ENCODE measurements at regions not wholly inside any gene's neighbourhood (a gene's known extent, or its start where the extent isn't known, plus 50 kb on each side); places are given as distances from the start of the nearest gene placed in this dataset.

DNA sequence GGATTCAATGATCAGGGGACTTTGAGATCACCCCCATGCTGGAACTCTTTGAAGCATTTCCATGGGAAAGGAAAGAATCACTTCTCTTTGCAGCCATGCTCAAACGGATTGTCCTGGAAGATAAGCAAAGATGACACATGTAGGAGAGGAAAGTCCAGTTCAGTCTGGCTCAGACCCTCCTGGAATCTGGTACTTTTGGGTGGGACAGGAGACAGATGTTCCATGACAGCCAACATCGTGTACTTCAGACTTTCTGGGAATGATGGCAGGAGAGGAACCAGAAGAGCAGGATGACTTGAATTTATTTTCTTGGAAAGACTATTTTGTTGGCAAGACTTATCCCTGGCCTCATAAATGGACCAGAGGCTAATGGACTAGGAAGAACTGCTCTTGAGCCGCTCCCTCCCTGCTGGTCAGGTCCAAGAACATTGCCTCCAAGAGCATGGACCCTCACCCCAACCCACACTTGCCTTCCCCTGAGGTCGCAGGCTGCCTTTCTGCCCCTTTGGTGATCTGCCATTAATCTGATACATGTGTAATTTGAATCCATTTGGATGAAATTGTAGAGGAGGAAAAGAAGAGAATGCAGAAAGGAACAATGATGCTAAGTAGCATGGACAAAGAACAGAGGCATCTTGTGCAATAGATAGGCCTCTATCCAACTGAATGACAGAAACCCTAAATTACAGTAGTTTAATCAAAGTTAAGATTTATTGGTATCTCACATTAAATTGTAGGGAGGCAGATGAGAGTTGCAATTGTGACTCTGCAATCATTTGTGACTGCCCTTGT, 201.0 kb downstream of the SNX19 start:
- H3K9me3 Mint-ChIP-seq: no peaks in the 10 kb centered on the region
- H3K36me3 Mint-ChIP-seq (ENCODE audit: low read depth): no peaks in the 10 kb centered on the region
- no peaks in the 10 kb centered on the region for H3K4me1 Mint-ChIP-seq (ENCODE audit: low read depth)
- H3K27ac Mint-ChIP-seq: no peak overlapping the region
- H3K27me3 Mint-ChIP-seq (ENCODE audit: insufficient read depth): peaks cover 9% of the 10 kb centered on the region
- no peak overlapping the region for H3K4me3 Mint-ChIP-seq
- intact Hi-C loops (cut with micrococcal nuclease): no loop called here
- no peak for DNase-seq (ENCODE audit: low spot score)

DNA sequence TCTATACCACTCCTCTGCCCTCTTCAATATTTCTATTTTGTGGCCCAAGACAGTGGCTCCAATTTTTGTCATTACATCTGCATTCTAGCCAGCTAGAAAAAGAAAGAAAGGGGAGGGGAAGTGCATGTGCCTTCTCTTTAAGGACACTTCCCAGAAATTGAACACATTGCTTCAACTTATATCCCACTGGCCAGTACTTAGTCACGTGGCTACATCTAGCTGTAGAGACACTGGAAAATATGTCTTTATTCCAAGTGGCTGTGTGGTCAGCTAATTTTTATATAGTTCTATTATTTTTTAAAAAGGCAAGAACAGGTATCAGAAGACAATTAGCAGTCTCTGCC, 200.4 kb downstream of the SNX19 start:
- Mint-ChIP-seq H3K36me3 (ENCODE audit: low read depth) (no peaks in the 10 kb centered on the region), H3K27me3 (ENCODE audit: insufficient read depth) (peaks cover 9% of the 10 kb centered on the region), H3K9me3 (no peaks in the 10 kb centered on the region), H3K4me3 (no peak overlapping the region), H3K27ac (no peak overlapping the region), H3K4me1 (ENCODE audit: low read depth) (no peaks in the 10 kb centered on the region)
- intact Hi-C loops (cut with micrococcal nuclease): no loop called here
- DNase-seq (ENCODE audit: low spot score): no peak

DNA sequence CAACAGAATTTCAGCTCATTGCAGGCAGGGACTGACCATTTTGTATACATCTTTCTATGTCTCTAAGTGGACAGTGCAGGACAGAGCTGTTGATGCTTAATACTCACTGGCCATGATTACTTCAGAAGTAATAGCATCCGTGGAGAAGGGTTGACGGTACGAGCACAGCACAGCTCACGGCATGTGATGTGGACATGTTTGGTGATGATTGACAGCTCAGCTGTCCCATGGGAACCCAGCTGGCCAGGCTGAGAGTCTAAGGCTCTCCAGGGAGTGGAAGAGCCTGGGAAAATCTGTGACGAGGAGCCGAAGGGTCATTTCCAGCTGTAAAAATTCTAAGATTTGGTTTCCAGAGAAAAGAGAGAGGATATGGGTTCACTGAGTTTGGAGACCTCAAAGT, 198.2 kb downstream of the SNX19 start:
- no peaks in the 10 kb centered on the region for H3K9me3 Mint-ChIP-seq
- H3K27ac Mint-ChIP-seq: no peak overlapping the region
- no peaks in the 10 kb centered on the region for H3K4me1 Mint-ChIP-seq (ENCODE audit: low read depth)
- no peak for DNase-seq (ENCODE audit: low spot score)
- intact Hi-C loops (cut with micrococcal nuclease): no loop called here
- no peaks in the 10 kb centered on the region for H3K36me3 Mint-ChIP-seq (ENCODE audit: low read depth)
- no peak overlapping the region for H3K4me3 Mint-ChIP-seq
- peaks cover 9% of the 10 kb centered on the region for H3K27me3 Mint-ChIP-seq (ENCODE audit: insufficient read depth)

DNA sequence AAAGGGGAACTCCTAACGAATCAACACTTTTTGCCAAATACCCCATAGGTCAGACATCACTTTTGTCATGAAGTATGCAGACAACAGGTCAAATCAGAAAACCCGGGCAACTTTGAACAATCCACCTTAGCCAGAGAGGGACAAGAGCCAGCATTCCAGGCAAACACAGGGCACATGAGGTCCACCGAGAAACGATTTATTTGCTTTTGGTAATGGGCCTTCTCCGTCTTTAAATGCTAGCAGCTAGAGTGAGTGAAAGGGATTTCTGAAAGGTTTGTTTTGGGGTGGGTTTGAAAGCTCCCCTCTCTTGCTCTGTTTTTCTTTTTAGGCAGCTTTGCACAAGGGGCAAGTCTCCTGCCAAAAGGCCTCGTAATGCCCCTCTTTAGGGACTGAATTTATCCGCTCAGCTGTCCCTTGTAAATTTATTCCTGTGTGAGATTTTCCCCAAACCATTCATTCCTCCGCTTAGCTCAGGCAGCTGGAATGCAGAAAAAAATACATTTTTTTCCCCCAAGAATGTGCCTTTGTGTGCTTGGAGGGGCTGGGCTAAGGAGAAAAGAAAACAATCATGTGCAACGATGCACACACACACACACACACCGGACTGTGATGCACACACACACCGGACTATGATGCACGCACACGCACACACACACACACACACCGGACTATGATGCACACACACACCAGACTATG, 196.9 kb downstream of the SNX19 start:
- Mint-ChIP-seq H3K27ac (no peak overlapping the region), H3K4me3 (no peak overlapping the region), H3K9me3 (no peaks in the 10 kb centered on the region), H3K36me3 (ENCODE audit: low read depth) (no peaks in the 10 kb centered on the region), H3K27me3 (ENCODE audit: insufficient read depth) (peaks cover 5% of the 10 kb centered on the region), H3K4me1 (ENCODE audit: low read depth) (no peaks in the 10 kb centered on the region)
- intact Hi-C loops (cut with micrococcal nuclease): no loop called here
- DNase-seq (ENCODE audit: low spot score): no peak

DNA sequence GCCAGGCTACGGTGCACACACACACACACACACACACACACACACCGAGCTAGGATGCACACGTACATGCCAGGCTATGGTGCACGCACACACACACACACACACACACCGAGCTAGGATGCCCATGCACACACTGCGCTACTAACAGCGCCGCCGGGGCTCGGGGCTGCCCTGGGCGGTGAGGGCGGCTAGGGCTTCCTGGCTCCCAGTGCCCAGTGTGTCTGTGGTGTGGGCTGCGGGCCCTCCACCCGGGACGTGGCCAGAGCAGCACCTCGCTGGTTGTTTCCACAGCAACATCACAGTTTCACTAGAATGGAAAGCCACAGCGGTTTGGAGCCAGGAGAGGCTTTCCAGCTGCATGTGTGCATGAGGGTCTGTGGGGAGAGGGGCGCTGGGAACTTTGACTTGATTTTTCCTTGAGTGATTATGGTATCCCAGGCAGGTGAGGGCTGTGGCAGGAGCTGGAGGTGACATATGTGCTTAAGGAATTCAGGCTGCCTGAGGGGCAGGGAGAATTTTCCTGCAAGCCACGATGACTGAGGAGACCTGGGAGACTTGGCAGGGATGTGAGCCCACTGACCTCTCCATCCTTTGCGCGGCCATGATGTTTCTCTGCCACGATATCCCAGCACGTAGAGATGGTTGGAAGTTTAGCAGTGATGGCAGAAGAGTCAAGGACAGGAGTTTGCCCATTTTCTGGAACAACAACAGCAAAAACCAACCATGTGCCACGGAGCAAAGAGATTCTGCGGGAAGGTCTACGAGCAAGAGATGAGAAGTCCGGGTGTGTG, 195.9 kb downstream of the SNX19 start:
- Mint-ChIP-seq H3K27ac (no peak overlapping the region), H3K9me3 (no peaks in the 10 kb centered on the region), H3K4me1 (ENCODE audit: low read depth) (no peaks in the 10 kb centered on the region), H3K27me3 (ENCODE audit: insufficient read depth) (peaks cover 2% of the 10 kb centered on the region), H3K36me3 (ENCODE audit: low read depth) (no peaks in the 10 kb centered on the region), H3K4me3 (no peak overlapping the region)
- no peak for DNase-seq (ENCODE audit: low spot score)
- intact Hi-C loops (cut with micrococcal nuclease): no loop called here

DNA sequence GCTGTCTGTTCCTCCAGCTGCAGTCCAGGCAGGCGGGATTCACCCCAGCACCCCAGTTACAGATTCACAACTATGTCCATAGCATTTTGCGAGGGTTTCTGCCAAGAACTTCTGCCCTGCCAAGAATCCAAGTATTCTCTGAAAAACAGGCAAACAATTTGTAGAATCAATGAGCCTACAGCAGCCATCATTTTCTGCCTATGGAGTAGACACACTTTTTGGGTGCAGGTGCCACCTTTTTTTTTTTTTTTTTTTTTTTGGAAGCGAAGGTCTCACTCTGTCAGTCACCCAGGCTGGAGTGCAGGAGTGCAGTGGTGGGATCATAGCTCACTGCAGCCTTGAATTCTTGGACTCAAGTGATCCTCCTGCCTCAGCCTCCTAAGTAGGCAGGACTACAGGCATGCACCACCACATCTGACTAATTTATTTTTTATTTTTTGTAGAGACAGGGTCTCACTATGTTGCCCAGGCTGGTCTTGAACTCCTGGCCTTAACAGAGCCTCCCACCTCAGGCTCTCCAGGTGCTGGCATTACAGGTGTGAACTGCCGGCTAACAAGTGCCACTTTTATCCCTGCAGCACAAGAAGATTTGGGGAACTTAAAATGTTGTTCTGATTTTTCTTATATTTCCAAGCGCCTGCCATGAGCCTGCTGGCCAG, 195.1 kb downstream of the SNX19 start:
- no peak for DNase-seq (ENCODE audit: low spot score)
- H3K27me3 Mint-ChIP-seq (ENCODE audit: insufficient read depth): peaks cover 2% of the 10 kb centered on the region
- no peak overlapping the region for H3K4me3 Mint-ChIP-seq

DNA sequence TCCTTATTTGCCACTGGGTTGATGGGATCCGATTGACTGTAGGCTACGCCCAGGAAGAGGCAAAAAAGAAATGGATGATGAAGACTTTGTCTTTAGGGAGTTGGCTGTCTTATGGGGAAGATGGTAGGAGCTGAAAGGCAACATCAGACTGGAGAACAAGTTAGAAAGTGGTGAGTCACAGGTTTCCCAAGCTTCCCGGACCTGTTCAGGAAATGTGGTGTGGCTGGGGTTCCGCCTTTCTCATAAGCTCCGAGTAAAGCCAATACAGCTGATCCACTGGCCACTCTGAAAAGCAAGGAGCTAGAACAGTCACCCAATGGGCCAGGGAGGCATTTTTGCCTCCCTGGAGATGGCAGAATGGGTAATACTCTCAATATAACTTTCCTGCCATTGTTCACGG, 194.5 kb downstream of the SNX19 start:
- Mint-ChIP-seq H3K4me3 (no peak overlapping the region), H3K4me1 (ENCODE audit: low read depth) (no peaks in the 10 kb centered on the region), H3K9me3 (no peaks in the 10 kb centered on the region), H3K27ac (no peak overlapping the region), H3K27me3 (ENCODE audit: insufficient read depth) (peaks cover 2% of the 10 kb centered on the region), H3K36me3 (ENCODE audit: low read depth) (no peaks in the 10 kb centered on the region)
- DNase-seq (ENCODE audit: low spot score): no peak
- intact Hi-C loops (cut with micrococcal nuclease): no loop called here

More for the DNA sequence above, 195.1 kb downstream of the SNX19 start:
- intact Hi-C loops (cut with micrococcal nuclease): no loop called here
- Mint-ChIP-seq H3K4me1 (ENCODE audit: low read depth) (no peaks in the 10 kb centered on the region), H3K27ac (no peak overlapping the region), H3K36me3 (ENCODE audit: low read depth) (no peaks in the 10 kb centered on the region), H3K9me3 (no peaks in the 10 kb centered on the region)

DNA sequence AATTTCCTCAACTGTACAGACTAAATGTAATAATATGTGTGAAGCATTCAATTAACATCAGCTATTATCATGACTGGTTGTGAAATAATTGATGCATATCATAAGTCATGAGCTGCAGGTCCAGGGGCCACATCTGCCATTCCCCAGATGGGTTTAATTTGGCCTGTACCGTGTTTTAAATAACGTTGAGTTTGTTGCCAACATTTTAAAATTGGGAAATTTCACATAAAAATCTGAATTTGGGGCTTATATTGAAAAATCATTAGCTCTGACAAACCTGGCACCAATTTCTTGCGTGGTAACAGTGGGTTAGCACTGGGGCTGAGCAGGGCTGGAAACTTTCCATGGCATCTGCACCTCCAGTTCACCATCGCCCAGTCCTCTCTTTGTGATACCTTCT, 193.9 kb downstream of the SNX19 start:
- Mint-ChIP-seq H3K27me3 (ENCODE audit: insufficient read depth) (peaks cover 2% of the 10 kb centered on the region), H3K4me3 (no peak overlapping the region), H3K36me3 (ENCODE audit: low read depth) (no peaks in the 10 kb centered on the region), H3K27ac (no peak overlapping the region), H3K9me3 (no peaks in the 10 kb centered on the region), H3K4me1 (ENCODE audit: low read depth) (no peaks in the 10 kb centered on the region)
- no peak for DNase-seq (ENCODE audit: low spot score)
- intact Hi-C loops (cut with micrococcal nuclease): no loop called here

DNA sequence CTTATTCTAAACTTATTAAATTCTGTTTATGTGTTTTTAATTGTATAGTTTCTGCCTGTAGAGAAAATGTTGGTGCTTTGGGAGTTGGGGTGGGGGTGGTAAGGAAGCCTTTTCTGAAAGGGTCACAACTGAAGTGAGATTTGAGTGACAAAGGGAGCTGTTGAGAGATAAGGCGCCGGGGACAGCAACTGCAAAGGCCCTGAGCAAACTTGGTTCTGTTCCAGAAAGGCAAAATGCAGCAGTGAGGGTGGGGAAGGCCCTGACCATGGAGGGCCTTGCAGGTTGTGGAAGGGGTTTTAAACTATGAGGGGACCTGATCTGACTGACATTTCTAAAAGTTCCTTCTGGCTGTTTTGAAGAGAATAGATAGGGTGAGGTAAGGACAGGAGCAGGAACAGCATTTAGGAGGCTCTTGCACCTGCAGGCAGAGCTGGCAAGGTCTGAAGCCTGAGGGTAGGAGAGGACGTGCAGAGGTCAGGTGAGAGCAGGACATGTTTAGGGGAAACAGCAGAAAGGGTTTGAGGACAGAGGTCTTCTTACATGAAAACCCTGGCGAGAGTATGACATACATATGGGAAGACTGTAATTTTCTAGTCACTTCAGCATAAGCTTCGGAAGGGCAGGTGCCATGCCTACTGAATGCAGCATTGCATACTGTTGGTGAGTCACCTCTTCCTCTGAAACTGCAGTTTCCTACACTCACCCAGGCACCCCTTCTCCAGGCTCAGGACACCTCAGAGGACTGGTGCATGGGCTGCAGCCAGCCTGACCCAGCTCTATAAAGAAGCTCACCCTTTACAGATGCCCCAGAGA, 190.7 kb downstream of the SNX19 start:
- DNase-seq (ENCODE audit: low spot score): no peak
- H3K9me3 Mint-ChIP-seq: peaks cover 14% of the 10 kb centered on the region
- no peaks in the 10 kb centered on the region for H3K36me3 Mint-ChIP-seq (ENCODE audit: low read depth)
- intact Hi-C loops (cut with micrococcal nuclease): no loop called here
- no peaks in the 10 kb centered on the region for H3K4me1 Mint-ChIP-seq (ENCODE audit: low read depth)
- H3K27ac Mint-ChIP-seq: no peak overlapping the region
- H3K27me3 Mint-ChIP-seq (ENCODE audit: insufficient read depth): no peaks in the 10 kb centered on the region
- H3K4me3 Mint-ChIP-seq: no peak overlapping the region

DNA sequence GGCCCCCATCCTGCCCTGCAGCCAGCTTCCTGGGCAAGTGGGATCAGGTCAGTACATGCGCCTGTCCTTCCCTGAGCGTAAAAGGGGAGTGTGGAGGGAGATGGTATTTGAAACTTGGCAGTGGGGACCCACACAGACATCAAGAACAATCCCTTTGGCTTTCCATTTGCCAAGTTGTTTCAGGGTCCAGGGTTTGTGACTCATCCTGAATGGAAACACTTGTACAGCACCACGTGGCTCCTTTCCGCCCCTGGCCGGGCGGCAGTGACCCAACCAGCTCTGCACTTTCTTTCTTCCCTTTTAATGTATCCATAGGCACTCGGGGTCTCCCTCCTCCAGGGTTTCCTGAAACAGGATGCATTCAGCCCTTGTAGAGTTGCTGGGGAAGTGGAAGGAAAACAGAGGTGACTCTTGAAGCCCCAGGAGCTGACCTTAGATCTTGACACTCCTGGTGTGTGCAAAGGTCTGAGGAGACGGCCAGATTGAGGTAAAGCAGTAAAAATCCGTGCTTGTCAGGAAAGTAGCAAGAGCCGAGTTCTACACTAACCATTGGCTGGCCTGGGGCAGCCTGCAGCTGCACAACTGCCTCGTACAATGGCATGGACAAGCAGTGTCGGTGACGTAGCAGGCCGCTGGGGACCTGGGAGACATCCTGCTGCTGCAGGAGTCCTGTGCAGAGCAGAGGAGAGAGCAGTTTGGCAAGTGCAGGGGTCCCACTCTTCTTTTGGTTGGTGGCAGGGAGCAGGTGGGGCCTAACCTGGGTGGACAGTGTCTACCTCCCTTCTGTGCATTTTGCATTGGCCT, 189.8 kb downstream of the SNX19 start:
- no peak for DNase-seq (ENCODE audit: low spot score)
- Mint-ChIP-seq H3K4me3 (no peak overlapping the region), H3K4me1 (ENCODE audit: low read depth) (no peaks in the 10 kb centered on the region), H3K36me3 (ENCODE audit: low read depth) (no peaks in the 10 kb centered on the region), H3K9me3 (peaks cover 20% of the 10 kb centered on the region), H3K27me3 (ENCODE audit: insufficient read depth) (no peaks in the 10 kb centered on the region), H3K27ac (no peak overlapping the region)
- intact Hi-C loops (cut with micrococcal nuclease): no loop called here

DNA sequence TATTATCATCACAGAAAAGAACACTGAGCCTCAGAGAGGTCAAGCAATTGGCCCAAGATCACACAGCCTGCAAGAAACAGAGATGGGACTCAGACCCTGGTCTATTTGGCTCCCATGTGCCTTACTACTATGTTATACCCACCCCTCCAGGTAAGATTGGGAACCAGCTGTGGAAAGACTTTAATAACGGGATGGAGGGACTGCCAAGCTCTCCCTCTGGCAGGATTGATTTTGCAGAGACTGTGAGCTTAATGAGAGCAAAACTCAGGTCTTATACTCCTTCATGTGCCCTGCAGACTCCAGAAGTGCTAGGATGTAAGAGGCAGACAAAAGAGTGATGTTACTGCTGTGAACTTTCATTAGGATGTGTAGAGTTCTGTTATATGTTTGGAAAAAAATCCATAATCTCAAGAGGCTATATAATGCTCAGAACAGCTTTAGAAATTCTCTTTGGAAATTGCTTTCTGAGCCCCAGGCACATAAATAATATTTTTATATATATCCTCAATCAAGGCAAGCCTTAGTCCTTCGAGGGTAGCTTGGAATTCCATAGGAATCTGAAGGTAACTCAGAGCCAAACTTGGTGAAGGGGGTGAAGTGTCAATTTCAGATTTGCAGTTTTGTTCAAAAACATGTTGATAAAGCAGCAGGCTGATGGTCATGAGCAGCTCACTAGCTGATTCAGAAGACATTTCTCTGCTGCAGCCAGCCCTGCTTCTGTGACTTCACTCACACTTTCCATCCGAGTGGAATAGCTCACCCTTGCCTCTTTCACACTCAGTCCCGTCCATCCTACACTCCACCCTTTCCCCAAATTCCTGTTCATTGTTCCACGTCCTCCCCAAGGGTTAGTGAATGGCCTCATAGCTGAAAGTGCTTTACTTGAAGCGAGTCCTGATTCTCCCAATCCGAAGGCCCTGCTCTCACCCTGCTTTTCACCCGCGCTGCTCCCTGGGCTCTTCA, 188.8 kb downstream of the SNX19 start:
- Mint-ChIP-seq H3K27me3 (ENCODE audit: insufficient read depth) (no peaks in the 10 kb centered on the region), H3K9me3 (peaks cover 20% of the 10 kb centered on the region), H3K4me3 (no peak overlapping the region), H3K27ac (no peak overlapping the region), H3K36me3 (ENCODE audit: low read depth) (no peaks in the 10 kb centered on the region), H3K4me1 (ENCODE audit: low read depth) (no peaks in the 10 kb centered on the region)
- intact Hi-C loops (cut with micrococcal nuclease): no loop called here
- no peak for DNase-seq (ENCODE audit: low spot score)
